HT1080 (cell line): ENCODE measurements at regions not wholly inside any gene's neighbourhood (a gene's known extent, or its start where the extent isn't known, plus 50 kb on each side); places are given as distances from the start of the nearest gene placed in this dataset.
A peak's percentile ranks its signal among the peaks of the same experiment; 100 is the strongest.

ENCODE experiments used
- DNase-seq: peaks from one replicate; pipeline ENCODE4 v3.0.0-alpha.2; 2015; ENCODE audit warnings: low read depth

DNA sequence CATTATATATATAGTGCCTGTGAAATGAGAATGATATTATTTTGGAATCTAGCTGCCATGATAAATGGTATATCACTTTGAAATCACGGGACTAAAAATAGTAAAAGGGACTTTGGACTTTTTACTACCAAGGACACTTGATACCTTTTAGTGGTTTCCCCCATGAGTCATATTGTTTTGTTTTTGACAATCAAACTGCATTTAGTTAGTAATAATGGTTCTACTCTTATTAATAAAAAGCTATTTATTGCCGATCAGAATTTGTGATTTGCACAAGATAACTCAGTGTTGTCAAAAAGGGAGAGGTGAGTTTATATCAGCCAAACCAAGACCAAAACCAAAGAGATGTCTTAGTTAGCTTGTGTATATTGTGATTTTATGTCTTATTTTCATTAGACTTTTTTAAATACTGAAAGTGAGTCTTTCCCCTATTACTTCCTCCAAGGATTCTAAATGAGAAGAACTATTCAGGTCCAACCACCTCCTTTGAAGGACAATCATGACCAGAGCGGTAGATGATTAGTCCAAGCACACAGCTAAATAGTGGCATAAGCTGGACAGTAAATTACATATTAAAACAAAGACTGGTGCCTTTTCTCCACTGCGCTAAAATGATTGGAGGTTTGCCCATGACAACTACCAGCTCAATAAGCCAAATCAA is 281.7 kb upstream of the ESRRG start:
- no peak for DNase-seq

DNA sequence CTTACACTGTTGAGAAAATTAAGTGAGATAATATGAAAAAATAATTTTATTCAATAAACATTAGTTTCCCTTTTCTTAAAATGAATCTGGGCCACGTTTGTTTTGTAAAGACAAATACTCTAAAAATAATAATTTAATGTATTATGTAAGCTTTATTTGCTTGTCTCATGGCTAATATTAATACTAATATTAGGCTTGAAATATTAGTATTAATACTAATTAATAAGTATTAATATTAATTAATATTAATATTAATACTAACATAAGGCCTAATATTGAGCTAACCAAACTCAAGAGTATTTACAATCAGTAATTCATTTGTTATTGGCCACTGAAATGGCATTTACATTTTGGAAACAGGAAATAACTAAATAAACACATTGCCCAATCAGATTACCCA is 280.1 kb upstream of the ESRRG start:
- DNase-seq, result no peak

DNA sequence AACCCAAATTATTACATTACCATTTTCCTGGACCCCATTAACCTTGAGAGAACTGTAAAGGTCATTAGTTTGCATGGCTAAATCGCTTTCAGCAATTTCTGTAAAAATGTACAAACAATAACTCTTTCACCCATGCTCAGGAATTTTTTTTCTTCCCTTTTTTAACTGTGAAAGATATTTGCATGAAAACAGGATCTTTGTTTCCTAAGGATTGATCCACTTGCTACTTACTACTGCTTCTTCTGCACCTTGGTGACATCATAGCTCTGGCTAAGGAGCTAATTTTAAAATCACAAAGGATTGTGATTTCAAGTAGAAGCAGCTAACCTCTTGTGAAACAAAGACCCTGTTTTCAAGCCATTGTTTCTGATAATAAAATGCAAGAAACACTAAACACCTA is 274.6 kb upstream of the ESRRG start:
- no peak for DNase-seq

DNA sequence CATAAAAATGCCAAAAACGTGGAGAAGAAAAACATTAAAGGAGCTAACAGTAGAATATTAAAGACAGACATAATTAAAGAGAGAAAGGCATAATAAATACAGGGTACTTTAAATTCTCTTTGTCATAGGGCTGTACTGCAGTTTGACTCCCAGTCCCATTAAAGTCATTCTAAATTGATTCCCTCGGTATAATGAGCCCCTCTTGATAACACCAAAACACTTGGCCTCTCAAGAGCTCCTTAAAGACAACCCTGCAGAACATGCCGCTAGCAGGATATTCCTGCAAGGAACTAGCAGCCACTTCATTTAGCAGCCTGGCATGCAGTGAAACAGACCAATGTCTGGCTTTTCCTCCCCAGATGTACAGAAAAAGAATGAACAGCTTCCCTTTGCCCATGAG is 273.8 kb upstream of the ESRRG start:
- DNase-seq, result no peak

GRCh38 chr1:216984536-216984935 is 261.3 kb upstream of the ESRRG start:
- DNase-seq, result no peak

- no peak for DNase-seq
These were observed 260.6 kb upstream of the ESRRG start for GRCh38 chr1:216983823-216984222.

- DNase-seq, result no peak
These were observed 238.3 kb upstream of the ESRRG start for GRCh38 chr1:216961516-216961915.

GRCh38 chr1:216960716-216961115 is 237.5 kb upstream of the ESRRG start:
- no peak for DNase-seq

DNA sequence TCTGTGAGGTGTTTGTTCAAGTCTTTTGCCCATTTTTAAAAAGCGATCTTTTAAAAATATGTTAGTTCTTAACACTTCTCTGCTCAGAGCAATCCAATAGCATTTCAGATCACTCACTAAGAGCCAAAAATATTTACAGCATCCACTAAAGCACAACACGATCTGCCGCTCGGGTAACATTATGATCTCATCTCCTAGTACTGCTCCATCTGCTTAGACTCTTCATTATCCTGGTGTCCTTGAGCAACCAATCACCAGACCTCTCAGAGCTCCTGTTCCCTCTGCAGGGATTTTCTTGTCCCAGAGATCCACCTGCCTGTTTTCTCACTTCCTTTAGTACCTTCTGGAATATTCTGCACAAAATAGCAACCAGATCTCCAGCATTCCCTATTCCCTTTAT is 235.3 kb upstream of the ESRRG start:
- DNase-seq, result no peak

DNA sequence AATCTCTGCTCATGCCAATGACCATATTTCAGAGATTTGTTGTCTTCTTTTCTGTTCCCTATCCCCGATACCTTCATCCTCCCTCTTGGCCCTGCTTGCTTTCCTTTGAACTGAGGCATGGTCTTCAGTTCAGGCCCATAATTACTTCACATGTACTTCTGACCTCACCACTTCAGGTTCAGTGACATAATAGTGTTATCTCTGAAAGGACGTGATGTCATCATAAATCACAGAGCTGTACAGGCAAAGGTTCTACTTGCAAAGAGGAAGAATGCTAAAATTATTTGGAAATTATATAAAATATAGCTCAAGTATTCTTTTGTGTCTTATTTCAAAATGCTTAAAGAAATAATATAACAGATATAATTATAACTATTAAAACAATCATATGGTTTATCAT is 230.3 kb upstream of the ESRRG start:
- DNase-seq, result no peak

- DNase-seq, result no peak
These were observed 229.6 kb upstream of the ESRRG start for GRCh38 chr1:216952864-216953263.

GRCh38 chr1:216945538-216946080 is 222.4 kb upstream of the ESRRG start:
- no peak for DNase-seq

DNA sequence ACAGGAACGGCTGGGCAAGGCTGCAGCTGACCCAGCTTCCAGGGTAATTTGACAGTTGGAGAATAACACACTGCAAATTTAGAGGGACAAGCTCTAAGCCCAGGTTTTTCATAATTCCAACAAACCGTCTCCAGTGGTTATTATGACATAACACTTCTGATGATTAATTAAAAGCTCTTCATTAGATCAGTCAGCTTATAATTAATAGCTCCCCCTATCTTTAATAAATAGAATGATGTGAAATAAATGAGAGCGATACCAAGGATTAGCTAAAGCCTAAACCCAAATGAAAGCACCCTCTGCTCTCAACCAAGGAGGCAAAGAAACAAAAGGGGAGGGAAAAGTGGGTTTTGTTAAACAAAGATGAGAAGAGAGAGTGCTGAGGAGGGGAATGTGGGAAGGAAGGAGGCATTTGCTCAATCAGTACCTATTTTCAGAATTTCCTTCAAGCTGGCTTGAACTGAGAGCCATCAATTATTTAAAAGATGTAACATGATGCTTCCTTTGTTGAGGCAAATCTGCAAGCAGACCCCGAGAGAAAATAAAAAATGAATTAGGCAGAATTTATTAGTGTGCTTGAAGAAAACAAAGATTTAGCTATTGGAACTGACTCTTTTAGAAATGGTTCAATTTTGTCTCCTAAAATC is 221.8 kb upstream of the ESRRG start:
- no peak for DNase-seq

DNA sequence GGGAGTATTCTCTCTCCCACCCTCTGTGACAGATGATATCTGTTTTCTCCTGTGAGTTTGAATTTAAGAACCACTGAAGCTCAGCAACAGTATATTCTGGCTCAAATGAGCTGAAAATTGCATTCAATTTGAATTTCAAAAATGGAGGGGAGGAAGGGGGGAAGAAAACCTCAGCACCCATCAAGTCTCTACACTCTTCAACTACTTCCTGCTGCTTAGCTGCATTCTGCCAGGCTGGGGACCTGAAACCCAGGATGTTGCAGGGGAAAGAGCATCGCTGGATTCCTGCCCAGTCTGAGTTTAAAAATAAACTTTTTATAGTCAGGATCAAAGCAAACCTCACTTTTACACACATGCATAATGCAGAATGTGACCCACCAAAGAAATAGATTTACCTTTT is 214.3 kb upstream of the ESRRG start:
- DNase-seq, result no peak

GRCh38 chr1:216936779-216937178 is 213.6 kb upstream of the ESRRG start:
- DNase-seq, result no peak

- DNase-seq, result peak; percentile 53
These were observed 212.7 kb upstream of the ESRRG start for GRCh38 chr1:216935901-216936300.

GRCh38 chr1:216932424-216932823 is 209.2 kb upstream of the ESRRG start:
- DNase-seq, result no peak

DNA sequence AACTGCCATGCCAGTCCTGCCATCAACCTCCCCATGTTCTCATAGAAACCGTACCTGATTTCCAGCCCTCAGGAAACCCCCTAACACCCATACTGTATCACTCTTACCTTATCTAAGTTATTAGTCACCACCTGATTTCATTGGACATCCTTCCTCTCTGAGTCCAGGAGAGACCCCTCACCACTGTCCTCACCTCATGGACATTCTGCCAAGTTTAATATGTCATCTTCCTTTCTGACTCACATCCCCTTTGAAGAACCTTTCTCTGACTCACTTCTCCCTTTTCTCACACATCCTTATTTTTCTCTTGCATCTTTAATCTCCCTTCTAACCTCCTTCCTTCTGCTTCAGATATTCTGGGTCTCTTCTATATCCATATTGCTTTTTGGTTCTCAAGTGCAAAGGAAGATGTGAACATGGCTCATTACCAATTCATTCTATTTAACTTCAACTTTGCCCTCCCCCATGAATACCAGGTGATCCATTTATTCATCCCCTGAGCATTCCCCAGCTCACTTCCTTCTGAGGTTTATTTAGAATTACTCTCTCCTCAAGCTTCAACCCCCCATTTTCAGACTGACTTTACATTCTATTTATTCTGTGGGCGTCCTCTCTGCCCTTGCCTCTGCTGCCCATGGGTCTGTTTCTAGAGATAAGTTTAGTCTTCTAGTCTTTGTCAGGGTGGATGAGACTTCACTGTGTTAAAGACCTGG is 206.8 kb upstream of the ESRRG start:
- DNase-seq, result peak; percentile 98

DNA sequence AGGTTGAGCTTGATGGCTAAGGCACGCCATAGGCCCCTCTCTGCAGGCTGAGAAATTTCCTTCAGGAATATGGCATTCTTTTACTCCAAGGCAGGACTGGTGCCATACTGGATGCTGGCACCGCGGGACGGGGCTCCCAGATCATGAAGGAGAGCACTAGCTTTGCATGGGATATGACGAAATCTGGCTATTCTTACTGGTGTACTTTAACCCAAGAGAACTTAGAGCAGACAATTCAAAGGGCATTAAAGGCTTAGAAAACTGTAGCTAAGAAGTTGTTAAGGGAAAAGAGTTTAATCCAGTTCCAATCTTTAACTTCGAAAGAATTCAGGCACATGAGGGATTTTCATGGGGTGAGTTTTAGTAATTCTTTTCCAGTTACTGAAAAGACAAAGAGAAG is 204.4 kb upstream of the ESRRG start:
- DNase-seq, result no peak

DNA sequence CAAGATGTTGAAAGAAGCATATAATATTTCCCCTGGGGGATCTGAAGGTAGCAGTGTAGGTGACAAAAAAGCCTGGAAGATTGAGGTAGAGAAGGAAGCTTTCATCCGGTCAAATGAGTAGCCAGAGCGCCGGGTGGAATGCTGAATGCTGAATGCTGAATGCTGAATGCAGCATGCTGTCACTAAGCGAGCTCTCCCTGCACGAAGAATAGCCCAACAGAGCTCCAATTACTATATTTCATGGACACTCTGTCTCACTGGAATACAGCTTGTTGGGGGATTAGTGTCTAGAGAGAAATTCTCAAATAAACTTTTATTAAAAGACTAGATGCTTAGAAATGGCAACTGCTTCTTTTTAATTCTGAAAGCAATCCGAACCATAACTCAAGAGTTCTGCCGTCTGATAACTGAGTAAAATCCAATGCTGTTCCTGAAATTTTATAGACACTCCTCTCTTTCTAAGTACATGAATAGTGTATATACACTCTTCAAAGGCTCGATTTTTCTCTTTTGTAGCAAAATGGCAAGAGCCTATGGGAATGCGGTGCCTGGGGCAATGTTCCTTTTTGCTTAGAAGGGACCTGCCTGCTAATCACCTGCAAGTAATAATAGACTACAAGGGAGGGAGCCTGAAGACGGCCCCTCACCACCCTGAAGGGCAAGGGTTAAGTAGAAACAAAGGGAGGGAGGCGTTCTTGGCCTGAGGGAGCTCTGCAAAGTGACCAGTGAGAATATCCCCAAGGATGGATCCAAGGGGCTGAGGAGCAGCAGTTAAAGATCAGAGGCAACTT is 203.7 kb upstream of the ESRRG start:
- DNase-seq, result no peak

- DNase-seq, result no peak
These were observed 202.9 kb upstream of the ESRRG start for GRCh38 chr1:216925962-216926625.
